Activated CD4-positive, alpha-beta T cell treated with anti-CD3 and anti-CD28 coated beads, Interleukin-10, Interleukin-2, amounts not matched to agents 100 ng/mL and 50 ng/mL, durations not matched to agents 16 hours and 8 hours (primary cell): ENCODE measurements at regions not wholly inside any gene's neighbourhood (a gene's known extent, or its start where the extent isn't known, plus 50 kb on each side); places are given as distances from the start of the nearest gene placed in this dataset.
"Not testable (repeated sequence)": the region's sequence is repeated elsewhere in the genome, so short reads cannot be mapped to it uniquely, and the experiment has no call there.

ENCODE experiments used
- DNase-seq: peaks from one replicate; pipeline ENCODE4 v3.0.0-alpha.2; 2020

DNA sequence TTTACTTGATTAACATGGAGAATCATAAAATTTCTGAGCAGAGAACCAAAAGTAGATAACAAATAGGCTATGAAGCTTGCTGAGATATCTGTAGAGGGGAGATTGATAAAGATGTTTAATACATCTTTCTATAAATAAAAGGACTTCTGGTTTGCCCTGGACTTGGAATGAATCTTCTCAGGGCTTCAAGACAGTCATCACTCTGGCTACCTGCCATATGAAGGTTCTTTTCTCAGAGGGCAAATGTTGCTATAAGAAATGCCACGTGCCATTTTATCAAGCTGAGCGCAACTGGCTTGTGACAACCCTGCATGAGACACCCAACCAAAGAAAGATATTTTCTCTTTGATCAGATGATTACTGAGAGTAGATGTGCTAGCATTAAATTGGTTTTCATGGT, 192.5 kb downstream of the WNT5A start:
- no peak for DNase-seq

DNA sequence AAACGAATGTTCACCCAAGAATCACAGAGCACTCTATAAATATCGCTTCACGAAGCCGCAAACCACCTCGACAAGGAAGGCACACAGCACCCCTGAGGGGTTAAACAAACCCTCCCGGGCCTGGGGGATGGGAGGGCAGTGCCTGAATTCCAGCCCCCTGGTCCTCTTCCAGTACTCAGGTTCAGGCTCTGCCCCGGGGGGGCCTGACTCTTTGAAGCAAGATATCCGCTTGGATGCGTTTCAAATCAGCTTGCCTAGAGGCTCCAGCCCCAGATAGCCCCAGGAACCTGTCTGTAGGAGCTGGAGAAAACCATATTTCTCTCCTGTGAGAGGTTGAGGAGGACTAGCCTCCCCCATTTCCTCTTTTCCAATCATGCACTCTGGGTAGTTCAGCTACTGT, 194.7 kb downstream of the WNT5A start:
- no peak for DNase-seq

DNA sequence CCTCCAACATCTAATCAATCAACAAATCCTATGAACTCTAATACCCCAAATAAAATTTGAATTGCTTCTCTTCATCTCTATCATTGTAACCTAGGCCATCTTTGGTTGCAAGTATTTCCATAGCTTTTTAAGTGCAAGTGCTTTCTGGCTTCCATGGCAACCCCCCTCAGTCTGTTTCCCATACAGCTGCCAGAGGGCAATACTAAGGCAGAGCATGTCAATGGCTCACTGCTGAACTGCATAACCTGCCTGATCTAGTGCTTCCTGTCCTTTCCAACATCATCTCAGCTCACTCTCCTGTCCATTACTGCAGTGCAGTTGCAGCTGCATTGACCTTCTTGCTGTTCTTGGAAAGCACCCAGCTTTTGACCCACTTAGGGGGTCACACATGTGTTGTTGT, 198.4 kb downstream of the WNT5A start:
- no peak for DNase-seq

DNA sequence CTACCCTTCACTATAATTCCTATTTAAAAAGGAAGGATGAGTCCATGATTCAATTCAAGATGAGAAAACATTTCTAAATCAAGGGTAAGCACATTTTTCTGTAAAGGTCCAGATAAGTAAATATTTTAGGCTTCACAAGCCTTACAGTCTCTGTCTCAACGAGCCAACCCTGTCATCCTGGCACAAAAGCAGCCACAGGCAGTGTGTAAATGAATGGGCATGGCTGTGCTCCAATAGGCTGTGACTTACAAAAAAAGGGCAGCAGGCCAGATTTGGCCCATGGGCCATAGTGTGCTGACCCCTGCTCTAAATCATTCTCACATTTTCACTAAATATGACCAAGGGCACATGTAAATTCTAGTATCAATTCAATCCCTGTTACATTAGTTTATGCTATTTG, 200.4 kb downstream of the WNT5A start:
- DNase-seq = no peak

DNA sequence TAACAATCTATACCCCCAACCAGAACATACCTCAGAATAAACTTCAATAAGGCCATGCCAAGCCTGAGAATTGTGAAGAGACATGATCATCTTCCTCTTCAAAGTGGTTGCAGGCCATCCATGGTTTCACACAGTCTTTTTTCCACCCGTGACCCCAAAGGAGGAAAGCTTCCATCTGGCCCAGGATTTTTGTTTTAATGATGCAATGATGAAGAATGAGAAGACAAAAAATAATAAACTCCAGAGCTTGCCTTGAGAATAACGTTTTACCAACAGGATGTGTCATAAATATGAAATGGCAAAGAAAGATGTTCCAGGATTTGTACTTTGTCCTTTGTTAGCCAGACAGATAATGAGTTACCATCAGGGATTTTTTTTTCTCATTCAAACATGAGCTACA, 201.9 kb downstream of the WNT5A start:
- DNase-seq = no peak

DNA sequence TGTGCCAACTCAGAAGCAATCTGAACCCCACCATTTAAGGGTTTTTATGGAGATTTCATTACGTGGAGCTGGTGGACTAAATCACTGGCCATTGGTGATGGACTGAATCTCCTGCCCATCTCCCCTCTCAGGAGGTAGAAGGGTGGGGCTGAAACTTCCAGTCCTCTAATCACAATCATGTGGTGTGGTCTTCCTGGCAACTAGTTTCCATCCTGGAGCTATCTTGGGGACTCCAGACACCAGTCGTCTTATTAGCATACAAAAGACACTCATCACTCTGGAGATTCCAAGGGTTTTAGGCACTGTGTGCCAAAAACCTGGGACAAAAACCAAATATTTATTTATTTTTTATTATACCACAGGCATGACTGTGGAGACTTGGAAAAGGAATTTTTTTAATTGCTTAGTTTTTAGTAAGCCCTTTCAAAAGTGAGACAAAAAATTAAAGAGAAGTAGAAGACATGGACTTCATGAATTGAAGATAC, 203.6 kb downstream of the WNT5A start:
- no peak for DNase-seq

DNA sequence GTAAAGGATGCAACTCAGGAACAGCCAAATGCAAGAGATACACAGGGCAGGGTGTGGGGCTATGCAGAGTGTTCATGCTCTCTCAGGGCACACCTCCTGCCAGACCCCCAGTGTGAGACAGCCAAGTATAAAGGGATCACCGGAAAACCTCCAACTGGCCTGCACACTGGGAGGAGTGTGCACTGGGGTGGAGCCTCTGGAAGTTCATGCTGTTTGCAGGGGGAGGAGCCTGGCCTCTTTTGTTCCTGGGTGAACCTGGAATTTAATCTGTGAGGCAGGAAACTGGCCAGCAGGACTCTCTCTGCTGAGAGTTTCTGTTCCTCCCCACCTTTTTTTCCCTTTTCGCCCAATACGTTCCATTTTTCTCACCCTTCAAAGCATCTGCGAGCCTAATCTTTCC, 204.1 kb downstream of the WNT5A start:
- DNase-seq = no peak

DNA sequence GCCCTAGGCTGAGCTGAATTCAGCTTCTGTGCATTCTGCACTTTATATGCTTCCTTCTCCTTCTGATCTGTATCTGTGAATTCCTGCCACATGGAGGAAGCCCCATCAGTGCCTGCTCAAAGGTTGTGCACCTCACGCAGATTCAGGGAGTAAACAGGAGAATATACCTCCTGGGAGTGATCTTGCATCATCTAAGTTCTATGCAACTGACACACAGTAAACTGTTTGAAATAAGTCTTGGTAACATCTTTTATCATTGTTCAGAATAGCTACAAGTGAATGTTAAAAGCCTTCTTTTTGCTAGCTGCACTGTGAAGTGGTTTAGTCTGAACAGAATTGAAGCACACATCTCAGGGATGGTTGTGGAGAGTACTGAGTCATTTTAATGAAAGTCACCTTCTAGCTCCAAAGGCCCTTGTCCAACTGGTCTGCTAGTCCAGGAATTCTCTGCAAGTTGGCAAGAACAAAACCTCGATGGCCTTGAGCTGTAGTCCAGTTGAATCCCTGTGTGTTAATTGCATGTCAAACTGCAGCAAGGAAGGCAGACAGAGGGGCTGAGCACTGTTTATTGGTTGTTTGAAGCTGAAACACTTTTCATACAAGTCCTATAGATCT, 215.0 kb downstream of the WNT5A start:
- DNase-seq = no peak

DNA sequence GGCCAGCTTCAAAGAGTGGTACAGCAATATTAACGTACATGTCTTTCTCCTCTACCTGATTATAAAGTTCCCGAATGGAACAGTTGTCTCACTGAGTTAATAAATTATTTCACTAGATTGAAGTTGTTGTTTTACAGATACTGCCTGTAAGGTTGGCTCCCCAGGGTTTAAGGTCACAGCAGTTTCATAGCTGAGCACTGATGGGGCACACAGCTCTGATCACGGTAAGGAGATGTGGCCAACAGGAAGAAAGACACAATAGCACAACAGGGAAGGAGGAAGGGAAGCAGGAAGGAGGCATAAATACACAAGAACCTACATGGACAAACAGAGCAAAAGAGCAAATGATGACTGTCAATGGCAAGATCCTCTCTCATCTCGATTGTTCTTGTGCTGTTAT, 215.6 kb downstream of the WNT5A start:
- DNase-seq = no peak

DNA sequence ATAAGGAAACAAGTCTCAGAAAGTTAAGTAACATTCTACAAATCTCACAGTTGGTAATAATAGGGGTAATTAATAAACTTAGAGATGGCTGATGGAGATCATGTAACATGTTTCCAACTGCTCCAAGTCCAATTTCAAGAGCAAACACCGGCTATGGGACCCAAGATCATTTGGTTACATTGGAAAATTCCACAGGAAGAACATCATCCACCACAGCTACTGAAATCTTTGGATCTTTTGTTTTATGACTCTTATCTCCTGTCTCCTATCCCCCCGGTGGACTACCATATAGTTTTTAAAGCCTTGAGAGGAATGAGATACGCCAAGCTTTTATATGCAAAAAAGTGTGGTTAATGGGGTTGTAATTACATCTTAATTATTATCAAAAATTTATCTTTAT, 216.1 kb downstream of the WNT5A start:
- no peak for DNase-seq

DNA sequence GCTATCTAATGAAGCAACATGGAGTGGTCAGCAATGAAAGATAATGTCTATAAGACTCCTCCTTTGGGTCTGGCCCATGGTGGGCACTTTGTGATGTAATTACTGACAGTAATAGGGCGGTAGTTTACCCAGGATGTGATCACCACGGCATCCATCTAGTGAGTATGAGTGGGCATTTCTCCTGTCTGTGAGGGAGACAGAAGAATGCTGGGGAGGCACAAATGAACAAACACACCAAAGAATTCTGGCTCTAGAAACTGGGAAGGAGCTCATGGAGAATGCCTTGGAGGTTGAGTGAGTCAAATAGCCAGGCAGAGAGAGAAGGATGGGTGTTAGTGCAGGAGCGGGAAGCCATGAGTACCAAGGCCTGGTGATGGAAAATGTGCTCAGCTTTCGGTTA, 217.5 kb downstream of the WNT5A start:
- DNase-seq = no peak

DNA sequence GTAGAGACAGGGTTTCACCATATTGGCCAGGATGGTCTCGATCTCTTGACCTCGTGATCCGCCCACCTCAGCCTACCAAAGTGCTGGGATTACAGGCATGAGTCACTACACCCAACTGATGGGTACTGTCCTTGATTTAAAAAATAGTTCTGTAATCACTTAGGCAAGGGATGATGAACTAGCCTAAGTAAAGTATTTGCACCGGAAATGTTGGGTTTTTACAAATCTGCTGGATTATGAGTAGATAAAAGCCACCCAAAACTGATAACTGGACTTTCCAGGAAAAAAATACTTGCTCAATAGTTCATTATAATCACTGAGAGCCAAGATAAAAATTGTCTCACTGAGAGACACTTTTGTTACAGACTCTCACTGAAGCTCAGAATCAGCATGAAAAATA, 218.0 kb downstream of the WNT5A start:
- DNase-seq = no peak

DNA sequence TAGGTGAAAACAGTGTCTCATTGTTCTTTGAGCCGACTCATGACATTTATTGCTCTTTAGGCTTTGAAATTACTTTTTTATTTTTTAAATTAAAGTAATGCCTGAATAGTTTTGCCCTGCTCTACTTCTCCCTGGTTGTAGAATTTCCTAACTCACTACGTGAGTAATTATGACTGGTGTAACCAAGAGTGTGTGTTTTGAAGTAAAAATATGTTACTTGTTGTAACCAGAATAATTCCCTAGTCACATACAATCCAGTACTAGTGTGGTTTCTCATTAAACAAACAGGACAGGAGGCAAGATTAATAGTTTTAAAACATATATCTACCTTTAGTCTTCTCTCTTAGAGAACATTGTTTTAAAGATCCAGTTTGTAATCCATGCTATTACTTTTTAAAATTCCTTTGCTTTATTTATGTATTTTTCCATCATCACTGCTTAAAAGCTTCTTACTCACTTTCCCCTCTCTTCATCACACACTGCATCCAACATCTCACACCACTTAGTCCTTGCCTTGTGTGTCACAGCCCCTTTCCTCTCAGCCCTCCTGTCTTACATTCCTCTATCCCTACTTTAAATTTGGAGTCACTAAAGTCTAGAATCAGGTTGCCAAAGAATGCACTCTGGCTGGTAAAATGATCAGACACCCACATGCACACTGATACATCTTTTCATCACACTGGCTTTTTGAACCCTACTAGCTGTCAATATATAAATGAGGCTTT, 219.7 kb downstream of the WNT5A start:
- DNase-seq = no peak

DNA sequence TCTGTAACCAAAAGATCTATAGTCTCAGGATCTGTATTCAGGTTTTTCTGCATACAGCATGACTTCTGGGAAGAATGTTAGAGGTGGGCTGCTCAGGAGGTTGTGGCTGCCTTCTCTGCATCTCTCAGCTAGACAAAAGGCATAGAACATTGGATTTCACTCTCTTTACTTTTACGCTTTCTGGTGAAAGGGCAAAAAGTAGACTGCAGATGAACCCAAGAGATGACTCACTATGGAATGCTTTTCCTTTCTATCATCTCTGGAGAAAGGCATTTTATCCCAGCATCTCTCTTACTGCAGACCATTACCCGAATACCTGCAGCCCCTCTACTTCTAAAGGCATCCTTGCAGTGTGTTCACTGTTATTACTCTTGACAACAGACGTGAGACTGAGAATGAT, 222.2 kb downstream of the WNT5A start:
- no peak for DNase-seq

DNA sequence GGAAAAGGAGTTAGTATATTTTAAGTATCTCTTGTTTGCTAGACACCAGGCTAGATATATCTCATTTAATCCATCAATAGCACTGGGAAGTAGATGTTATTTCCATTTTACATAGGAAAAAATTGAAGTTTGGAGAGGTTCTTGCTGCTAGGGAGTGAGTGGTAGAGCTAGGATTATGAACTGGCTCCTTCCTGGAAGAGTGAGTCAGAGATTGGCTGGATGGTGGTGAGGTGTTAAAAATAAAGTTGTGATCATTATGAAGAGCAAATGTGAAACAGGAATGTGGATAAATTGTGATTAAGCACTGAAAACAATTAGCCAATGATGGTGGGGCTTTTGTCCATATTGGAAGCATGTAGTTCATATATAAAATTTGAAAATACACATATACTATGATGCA, 234.2 kb downstream of the WNT5A start:
- DNase-seq = no peak

DNA sequence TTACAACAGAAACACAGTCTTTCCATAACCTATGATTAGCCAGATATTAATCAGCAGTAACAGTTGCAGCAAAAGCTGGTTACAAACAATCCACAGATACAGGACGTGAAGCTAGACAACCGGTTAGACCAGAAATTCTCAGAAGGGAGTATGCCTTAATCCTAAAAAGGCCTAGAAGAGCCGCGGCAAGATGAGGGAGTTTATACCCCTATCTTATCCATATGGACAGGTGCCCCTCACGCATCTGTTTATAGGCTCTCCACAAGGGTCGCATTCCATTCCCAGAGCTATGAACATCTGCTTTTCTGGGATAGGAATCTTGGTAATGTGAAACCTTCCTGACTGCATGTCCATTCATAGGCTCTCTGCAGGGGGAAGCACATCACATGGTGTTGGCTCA, 237.9 kb downstream of the WNT5A start:
- not testable (repeated sequence) for DNase-seq

DNA sequence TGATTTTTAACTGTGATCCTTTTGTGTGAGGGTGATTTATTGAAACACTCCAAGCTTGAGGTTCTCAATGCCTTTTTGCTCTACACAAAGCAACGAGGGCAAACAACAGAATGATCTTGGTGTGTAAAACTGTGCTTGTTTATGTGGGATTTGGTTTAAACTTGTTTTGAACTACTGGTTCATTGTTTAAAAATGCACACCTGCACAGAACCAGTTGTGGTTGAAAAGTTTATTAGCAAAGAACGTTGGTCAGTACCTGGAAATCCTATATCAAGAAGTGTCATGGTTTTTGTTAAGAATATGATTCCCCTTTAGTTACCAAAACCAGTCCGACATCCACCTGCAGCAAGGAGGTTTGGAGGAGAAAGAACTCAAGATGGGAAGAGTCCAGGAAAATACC, 239.4 kb downstream of the WNT5A start:
- DNase-seq = no peak

DNA sequence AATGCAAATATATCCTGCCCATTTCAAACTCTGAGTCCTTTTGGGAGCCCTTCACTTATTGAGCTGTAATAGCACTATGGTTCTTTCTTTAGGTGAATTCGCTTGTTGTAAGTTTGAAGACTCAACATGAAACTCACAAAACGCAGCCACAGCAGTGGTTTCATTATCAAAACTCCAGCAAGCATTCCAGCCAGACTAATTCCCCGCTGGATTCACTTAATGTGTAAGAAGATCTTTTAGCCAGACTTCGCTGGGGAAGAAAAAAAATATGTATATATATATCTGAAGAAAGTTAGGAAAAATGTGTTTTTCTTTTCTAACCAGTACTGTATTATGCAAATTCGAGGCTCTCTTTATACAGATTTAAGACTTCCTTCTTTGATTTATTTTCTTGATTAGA, 241.1 kb downstream of the WNT5A start:
- DNase-seq = no peak

DNA sequence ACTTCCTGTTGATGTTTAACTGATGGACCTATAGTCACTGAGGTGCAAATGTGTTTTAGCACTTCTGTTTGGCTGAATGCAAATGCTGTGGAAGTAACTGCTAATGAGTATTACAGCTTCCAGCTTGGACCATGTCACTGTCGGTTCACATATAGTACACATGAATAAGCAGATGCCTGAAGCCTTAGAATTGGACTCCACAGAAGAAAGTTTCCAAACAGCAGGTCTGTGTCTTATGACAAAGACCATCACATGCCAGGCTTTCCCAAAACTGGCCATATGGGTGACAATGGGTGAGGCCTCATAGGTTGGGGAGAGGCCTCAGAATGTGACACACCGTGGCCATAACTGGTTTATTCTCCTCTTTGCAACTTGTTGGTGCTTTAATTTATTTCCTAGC, 241.8 kb downstream of the WNT5A start:
- DNase-seq = no peak

DNA sequence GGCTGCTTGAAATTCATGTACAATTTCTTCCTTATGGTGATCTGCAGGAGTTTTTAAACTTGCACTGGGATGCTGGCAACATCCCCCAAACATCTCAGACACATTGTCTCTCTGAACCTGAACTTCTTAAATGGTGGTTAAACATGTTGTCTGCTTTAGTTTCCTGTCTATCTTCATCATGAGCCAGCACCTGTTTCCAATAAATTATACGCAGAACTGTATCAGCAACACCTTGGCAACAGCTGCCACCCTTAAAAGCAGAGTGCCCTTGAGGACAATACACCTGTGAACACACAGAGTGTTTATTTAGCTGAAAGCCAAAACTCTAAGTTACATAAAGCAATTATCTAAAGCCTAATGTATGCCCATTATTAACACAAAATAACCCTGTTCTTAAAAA, 242.9 kb downstream of the WNT5A start:
- DNase-seq = no peak

DNA sequence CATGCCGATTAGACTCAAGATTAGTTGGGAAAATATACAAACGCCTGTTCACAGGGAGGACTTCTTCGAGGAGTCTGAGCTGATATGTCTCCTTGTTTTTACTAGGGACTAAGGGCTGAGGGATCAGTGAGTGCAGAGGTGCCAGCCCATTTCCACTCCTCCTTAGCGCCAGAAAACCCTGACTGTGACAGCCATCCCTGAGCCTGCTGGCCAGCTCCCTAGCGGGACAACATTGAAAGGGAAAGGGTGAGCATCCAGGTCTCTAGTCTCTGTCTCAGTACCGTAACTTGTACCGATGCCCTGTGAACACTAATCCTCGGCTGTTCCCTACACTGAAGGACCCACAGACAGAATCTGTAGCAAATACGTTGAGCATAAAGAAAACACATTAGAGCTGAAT, 243.4 kb downstream of the WNT5A start:
- no peak for DNase-seq

DNA sequence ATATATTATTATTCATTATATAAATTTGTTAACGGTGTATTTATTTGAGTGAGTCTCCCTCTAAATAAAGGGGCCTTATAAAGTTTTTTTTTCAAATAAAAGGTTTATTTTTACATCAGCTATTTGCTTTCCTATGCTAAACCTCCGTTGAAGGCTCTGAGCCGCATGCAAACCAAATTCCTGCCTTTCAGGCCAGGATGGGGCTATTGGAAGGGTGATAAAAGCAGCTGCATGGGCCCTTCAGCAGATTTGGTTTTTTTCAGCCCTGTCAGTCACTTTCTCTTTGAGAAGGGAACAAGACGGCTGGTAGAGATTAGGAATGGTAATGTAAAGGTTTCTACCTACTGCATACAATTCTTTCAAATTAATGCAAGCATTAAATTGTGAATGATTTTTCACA, 244.2 kb downstream of the WNT5A start:
- no peak for DNase-seq

DNA sequence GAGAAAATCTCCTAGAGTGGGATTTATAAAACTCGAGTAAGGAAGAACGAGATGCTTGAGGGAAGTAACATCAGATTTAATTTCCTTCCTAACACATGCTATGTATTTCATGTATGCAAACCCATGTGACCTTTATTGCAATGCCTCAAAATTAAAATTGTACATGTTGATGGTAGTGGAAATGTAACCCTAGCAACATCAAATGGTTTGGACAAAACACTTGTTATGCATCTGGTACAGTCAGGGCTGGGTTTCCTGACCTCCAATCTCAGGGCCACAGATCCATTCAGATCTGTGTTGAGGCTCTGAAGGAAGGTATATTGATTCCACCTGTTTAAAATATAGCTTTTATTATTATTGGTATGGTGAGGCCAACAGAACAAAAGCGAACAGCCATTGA, 246.0 kb downstream of the WNT5A start:
- DNase-seq = no peak

DNA sequence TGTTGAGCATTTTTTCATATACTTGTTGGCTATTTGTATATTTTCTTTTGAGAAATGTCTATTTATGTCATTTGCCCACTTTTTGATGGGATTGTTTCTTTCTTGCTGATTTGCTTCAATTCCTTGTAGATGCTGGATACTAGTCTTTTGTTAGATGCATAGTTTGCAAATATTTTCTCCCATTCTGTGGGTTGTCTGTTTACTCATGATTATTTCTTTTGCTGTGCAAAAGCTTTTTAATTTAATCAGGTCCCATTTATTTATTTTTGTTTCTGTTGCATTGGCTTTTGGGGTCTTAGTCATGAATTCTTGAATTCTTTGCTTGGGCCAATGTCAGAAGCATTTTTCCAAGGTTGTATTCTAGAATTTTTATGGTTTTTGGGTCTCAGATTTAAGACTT, 251.7 kb downstream of the WNT5A start:
- DNase-seq = no peak

DNA sequence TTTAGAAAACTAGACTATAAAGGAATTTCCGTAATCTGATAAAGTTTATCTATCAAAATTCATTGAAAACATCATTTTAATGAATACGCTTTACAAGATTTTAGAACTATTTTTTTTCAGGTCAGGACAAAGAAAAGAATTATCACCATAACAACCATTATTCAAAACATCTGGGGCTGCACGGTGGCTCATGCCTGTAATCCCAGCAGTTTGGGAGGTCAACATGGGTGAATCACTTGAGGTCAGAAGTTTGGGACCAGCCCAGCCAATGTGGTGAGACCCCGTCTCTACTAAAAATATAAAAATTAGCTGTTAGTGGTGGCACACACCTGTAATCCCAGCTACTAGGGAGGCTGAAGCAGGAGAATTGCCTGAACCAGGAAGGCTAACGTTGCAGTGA, 260.4 kb downstream of the WNT5A start:
- DNase-seq = no peak
